Breast epithelium (tissue), 4 donors: ENCODE measurements at regions not wholly inside any gene's neighbourhood (a gene's known extent, or its start where the extent isn't known, plus 50 kb on each side); places are given as distances from the start of the nearest gene placed in this dataset.

ENCODE experiments used
- DNase-seq, 2 donors: peaks; one replicate each; pipeline ENCODE4 v3.0.0-alpha.2; 2019; ENCODE audit warnings: low spot score in 2 of 2
- H3K27ac ChIP-seq, 2 donors: fragments of 200-600 bp; sonication (generic) in 1 of 2; one replicate each; pipeline ENCODE4 v1.5.1; 2016 to 2019; ENCODE audit warnings: mild to moderate bottlenecking in 1 of 2
- H3K27me3 ChIP-seq, 2 donors: fragments of 200-600 bp; sonication (generic) in 1 of 2; one replicate each; pipeline versions ENCODE4 v1.5.1 to v1.6.0; 2017 to 2019; ENCODE audit warnings: control low read depth in 1 of 2, mild to moderate bottlenecking in 1 of 2
- H3K36me3 ChIP-seq: fragments of 200-600 bp; one replicate; pipeline ENCODE4 v1.5.1; 2019
- H3K4me1 ChIP-seq, 2 donors: fragments of 200-600 bp; sonication (generic); one replicate each; pipeline ENCODE4 v1.5.1; 2016 to 2019; ENCODE audit warnings: control low read depth in 1 of 2
- H3K4me3 ChIP-seq, 3 donors: fragments of 200-600 bp; sonication (generic); 1 replicate in 2 of 3; 2 replicates in 1 of 3; pipeline ENCODE4 v1.5.1; 2016 to 2019; ENCODE audit warnings: mild to moderate bottlenecking in 3 of 3, moderate library complexity in 2 of 3
- H3K9me3 ChIP-seq, 2 donors: fragments of 200-600 bp; sonication (generic) in 1 of 2; one replicate each; pipeline ENCODE4 v1.5.1; 2016 to 2019; ENCODE audit warnings: control low read depth in 1 of 2
- POLR2A ChIP-seq: fragments of 450-650 bp; IDR thresholded peaks from one replicate; pipeline ENCODE4 v1.6.1; 2016; ENCODE audit warnings: antibody characterized with exemption, mild to moderate bottlenecking, moderate library complexity
- POLR2AphosphoS5 ChIP-seq, 3 donors: sonication (generic); formaldehyde crosslinking; IDR thresholded peaks; one replicate each; pipeline ENCODE4 v1.6.1; 2017; ENCODE audit warnings: antibody characterized with exemption in 3 of 3
- intact Hi-C: fragments of 100-400 bp; cut with DNase I; formaldehyde crosslinking; loops from one replicate; pipeline ENCODE4 v1.15.1; 2023; ENCODE audit warnings: low total_unique reads
- TF ChIP-seq, protein P1 (sequence below), 3 donors: fragments of 450-650 bp; IDR thresholded peaks; one replicate each; pipeline ENCODE4 v1.5.1; 2016 to 2017; ENCODE audit warnings: antibody characterized with exemption in 3 of 3, mild to moderate bottlenecking in 3 of 3, moderate library complexity in 3 of 3

DNA sequence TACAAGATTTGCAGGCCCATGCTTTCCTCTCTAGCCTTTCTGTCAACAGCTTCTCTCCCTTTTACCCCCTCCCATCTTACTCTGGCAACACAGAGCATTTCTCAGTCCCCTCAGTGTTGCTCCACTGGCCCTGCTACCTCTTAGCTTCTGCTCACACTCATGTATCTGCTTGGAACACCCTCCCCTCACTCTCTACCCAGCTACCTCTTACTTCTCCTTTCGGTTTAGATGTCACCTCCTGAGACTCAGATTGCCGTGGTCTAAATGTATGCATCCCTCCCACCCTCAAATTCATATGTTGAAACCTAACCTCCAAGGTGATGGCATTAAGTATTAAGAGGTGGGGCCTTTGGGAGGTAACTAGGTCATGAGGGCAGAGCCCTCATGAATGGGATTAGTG is 80.1 kb downstream of the FOXD2 start:
- no peaks in the 10 kb centered on the region for H3K4me1 ChIP-seq
- TF ChIP-seq, protein P1, sequence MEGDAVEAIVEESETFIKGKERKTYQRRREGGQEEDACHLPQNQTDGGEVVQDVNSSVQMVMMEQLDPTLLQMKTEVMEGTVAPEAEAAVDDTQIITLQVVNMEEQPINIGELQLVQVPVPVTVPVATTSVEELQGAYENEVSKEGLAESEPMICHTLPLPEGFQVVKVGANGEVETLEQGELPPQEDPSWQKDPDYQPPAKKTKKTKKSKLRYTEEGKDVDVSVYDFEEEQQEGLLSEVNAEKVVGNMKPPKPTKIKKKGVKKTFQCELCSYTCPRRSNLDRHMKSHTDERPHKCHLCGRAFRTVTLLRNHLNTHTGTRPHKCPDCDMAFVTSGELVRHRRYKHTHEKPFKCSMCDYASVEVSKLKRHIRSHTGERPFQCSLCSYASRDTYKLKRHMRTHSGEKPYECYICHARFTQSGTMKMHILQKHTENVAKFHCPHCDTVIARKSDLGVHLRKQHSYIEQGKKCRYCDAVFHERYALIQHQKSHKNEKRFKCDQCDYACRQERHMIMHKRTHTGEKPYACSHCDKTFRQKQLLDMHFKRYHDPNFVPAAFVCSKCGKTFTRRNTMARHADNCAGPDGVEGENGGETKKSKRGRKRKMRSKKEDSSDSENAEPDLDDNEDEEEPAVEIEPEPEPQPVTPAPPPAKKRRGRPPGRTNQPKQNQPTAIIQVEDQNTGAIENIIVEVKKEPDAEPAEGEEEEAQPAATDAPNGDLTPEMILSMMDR (IDR thresholded peaks at IDR 0.05) = no peak
- TF ChIP-seq POLR2AphosphoS5 (IDR thresholded peaks at IDR 0.05) (no peak), POLR2A (no peak)
- H3K27ac ChIP-seq = no peak overlapping the region
- H3K4me3 ChIP-seq = no peak overlapping the region
- DNase-seq = no peak
- no peaks in the 10 kb centered on the region for H3K36me3 ChIP-seq
- H3K27me3 ChIP-seq = no peaks in the 10 kb centered on the region
- intact Hi-C loops = no loop called here
- no peaks in the 10 kb centered on the region for H3K9me3 ChIP-seq

DNA sequence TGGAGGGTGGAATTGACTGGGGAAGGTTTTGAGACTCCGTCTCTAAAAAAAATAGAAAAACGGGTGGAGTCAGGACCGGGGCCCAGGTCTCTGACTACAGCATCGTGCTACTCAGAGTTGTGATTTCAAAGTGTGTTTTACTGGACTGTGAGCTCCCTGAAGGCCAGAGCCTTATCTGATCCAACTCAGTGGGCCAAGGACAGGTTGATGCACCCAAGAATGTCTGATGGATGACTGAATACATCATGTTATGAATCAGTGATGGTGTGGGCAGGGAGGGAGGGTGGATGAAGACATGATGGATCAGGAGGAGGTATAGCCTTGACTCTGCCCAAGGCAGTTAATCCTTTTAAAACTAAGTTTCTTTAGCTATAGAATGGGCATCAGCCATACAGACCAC is 81.6 kb downstream of the FOXD2 start:
- no peaks in the 10 kb centered on the region for H3K9me3 ChIP-seq
- no peak overlapping the region for H3K27ac ChIP-seq
- DNase-seq = no peak
- H3K36me3 ChIP-seq = no peaks in the 10 kb centered on the region
- intact Hi-C loops = no loop called here
- no peaks in the 10 kb centered on the region for H3K27me3 ChIP-seq
- TF ChIP-seq POLR2A (no peak), POLR2AphosphoS5 (IDR thresholded peaks at IDR 0.05) (no peak)
- TF ChIP-seq, protein P1 (IDR thresholded peaks at IDR 0.05) = no peak
- H3K4me1 ChIP-seq = no peaks in the 10 kb centered on the region
- no peak overlapping the region for H3K4me3 ChIP-seq

GRCh38 chr1:47519971-47520370 is 82.1 kb downstream of the FOXD2 start:
- TF ChIP-seq, protein P1 (IDR thresholded peaks at IDR 0.05) = no peak
- TF ChIP-seq POLR2AphosphoS5 (IDR thresholded peaks at IDR 0.05) (no peak), POLR2A (no peak)
- Histone ChIP-seq H3K4me3 (no peak overlapping the region), H3K4me1 (no peaks in the 10 kb centered on the region), H3K27ac (no peak overlapping the region), H3K9me3 (no peaks in the 10 kb centered on the region), H3K36me3 (no peaks in the 10 kb centered on the region), H3K27me3 (no peaks in the 10 kb centered on the region)
- no peak for DNase-seq
- intact Hi-C loops = no loop called here

DNA sequence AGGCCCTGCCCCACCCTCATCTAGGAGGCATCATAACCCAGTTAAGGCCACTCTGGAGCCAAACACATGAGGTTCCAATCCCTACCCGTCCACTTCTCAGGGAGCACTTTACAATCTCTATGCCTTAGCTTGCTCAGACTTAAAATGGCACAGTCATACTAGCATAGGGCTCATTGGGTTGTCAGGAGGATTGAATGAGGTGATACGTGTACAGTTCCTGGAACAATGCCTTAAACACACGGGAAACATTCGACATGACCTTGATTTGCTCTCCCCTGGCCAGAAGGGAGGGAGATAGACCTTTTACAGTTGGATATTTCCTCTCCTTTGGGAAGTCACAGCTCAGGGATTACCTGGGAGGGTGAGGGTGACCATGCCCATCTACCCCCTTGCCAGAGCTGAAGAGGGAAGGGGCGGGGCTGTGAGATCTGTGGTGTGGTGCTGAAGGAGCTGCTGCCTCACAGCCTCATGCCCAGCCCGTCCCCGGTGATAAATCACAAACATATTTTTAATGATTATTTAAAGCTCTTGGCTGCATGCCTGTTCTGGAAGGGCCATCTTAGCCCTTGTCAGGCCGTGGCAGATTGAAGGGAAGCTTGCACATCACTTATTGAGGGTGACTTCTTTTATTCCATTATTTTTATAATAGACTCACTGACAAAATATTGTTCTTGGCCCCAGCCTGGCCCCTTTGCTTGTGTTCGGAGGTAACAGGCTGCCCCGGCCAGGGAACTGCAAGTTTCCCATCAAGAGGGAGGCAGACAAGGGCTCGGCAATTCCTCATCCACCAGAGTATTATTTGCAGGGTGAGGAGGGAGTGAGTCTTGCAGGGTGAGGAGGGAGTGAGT is 83.4 kb downstream of the FOXD2 start:
- H3K27ac ChIP-seq = no peak overlapping the region
- DNase-seq = no peak
- no peak overlapping the region for H3K4me3 ChIP-seq
- H3K4me1 ChIP-seq = no peaks in the 10 kb centered on the region
- H3K27me3 ChIP-seq = no peaks in the 10 kb centered on the region
- TF ChIP-seq, protein P1 (IDR thresholded peaks at IDR 0.05) = no peak
- TF ChIP-seq POLR2AphosphoS5 (IDR thresholded peaks at IDR 0.05) = no peak
- no peak for TF ChIP-seq POLR2A
- no peaks in the 10 kb centered on the region for H3K9me3 ChIP-seq
- intact Hi-C loops = no loop called here
- H3K36me3 ChIP-seq = no peaks in the 10 kb centered on the region

DNA sequence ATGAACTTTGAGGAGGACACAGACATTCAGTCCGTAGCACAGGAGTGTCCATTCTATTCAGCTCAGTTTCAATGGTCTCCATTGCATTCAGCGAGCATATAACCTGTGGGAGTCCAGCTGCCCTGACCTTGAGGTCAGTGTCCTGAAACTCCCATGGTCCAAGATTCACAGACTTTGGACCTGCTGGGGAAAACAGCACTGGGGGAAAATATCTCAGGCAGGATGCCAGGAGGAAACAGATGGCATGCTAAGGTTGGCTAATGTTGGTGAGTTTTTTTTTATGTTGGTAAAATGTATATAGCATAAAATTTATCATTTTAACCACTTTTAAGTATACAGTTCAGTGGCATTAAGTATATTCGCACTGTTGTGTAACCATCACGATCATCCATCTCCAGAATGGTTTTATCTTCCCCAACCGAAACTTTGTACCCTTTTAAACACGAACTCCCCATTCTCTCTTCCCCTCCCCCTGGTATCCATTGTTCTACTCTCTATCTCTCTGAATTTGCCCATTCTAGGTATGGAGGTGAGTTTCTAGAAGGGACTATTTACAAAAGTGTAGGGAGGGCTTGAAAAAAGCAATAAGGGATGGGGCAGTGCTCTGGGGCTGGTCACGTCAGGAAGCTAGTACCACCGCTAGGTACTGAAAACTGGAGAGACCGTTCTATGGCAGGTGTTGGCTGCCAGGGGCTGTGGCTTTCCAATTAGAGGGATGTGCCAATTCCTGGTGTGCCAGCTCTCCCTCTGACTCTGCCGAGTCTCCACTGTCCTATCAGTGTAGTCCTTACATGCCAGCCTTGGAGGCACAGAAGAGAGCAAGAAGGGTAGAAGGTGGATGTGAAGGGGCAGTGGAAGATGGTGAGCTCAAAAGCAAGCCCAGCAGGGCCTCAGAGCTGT is 85.3 kb downstream of the FOXD2 start:
- Histone ChIP-seq H3K27ac (no peak overlapping the region), H3K4me3 (no peak overlapping the region), H3K36me3 (no peaks in the 10 kb centered on the region), H3K4me1 (no peaks in the 10 kb centered on the region), H3K9me3 (no peaks in the 10 kb centered on the region), H3K27me3 (peaks cover 0 to 12% of the 10 kb centered on the region in 2 donors)
- TF ChIP-seq POLR2A (no peak), POLR2AphosphoS5 (IDR thresholded peaks at IDR 0.05) (no peak)
- TF ChIP-seq, protein P1 (IDR thresholded peaks at IDR 0.05) = no peak
- intact Hi-C loops = no loop called here
- no peak for DNase-seq
